WERI-Rb-1 (cell line): ENCODE measurements at regions not wholly inside any gene's neighbourhood (a gene's known extent, or its start where the extent isn't known, plus 50 kb on each side); places are given as distances from the start of the nearest gene placed in this dataset.

Experiments
- DNase-seq: peaks from one replicate; pipeline ENCODE4 v3.0.0-alpha.2; 2020
- H3K27ac ChIP-seq: fragments of 250-450 bp; sonication (Bioruptor Pico); 2 replicates; pipeline ENCODE4 v1.5.1; 2020; ENCODE audit warnings: mild to moderate bottlenecking, moderate library complexity
- H3K27me3 ChIP-seq: fragments of 250-450 bp; sonication (Bioruptor Pico); 2 replicates; pipeline ENCODE4 v1.5.1; 2021; ENCODE audit warnings: mild to moderate bottlenecking, low read depth, moderate library complexity; ENCODE audit not compliant: insufficient read depth, severe bottlenecking
- H3K36me3 ChIP-seq: fragments of 250-450 bp; sonication (Bioruptor Pico); 2 replicates; pipeline ENCODE4 v1.5.1; 2020; ENCODE audit warnings: mild to moderate bottlenecking, moderate library complexity
- H3K4me3 ChIP-seq: 2 replicates; pipeline ENCODE4 v1.5.1; 2011; ENCODE audit warnings: low read depth, mild to moderate bottlenecking, control low read depth, low read length
- H3K9me3 ChIP-seq: fragments of 250-450 bp; sonication (Bioruptor Pico); 2 replicates; pipeline ENCODE4 v1.5.1; 2021; ENCODE audit warnings: mild to moderate bottlenecking, moderate library complexity; ENCODE audit not compliant: severe bottlenecking
- CTCF ChIP-seq: IDR thresholded peaks from 2 replicates; pipeline ENCODE4 v1.5.1; 2011; ENCODE audit warnings: low read depth, mild to moderate bottlenecking, control low read depth, inconsistent platforms, low read length

GRCh38 chr5:107803728-107804127, 133.0 kb upstream of the EFNA5 start:
- H3K4me3 ChIP-seq: no peak overlapping the region
- DNase-seq: no peak
- H3K36me3 ChIP-seq: no peaks in the 10 kb centered on the region
- no peak for TF ChIP-seq CTCF
- H3K9me3 ChIP-seq: no peaks in the 10 kb centered on the region
- H3K27me3 ChIP-seq: no peaks in the 10 kb centered on the region
- H3K27ac ChIP-seq: no peak overlapping the region

GRCh38 chr5:107801061-107801460, 130.3 kb upstream of the EFNA5 start:
- DNase-seq: no peak
- Histone ChIP-seq H3K27me3 (no peaks in the 10 kb centered on the region), H3K36me3 (no peaks in the 10 kb centered on the region), H3K4me3 (no peak overlapping the region), H3K27ac (no peak overlapping the region), H3K9me3 (no peaks in the 10 kb centered on the region)
- TF ChIP-seq CTCF: no peak

GRCh38 chr5:107799306-107799705, 128.6 kb upstream of the EFNA5 start:
- H3K27ac ChIP-seq: no peak overlapping the region
- no peaks in the 10 kb centered on the region for H3K36me3 ChIP-seq
- TF ChIP-seq CTCF: no peak
- no peak for DNase-seq
- H3K9me3 ChIP-seq: no peaks in the 10 kb centered on the region
- no peaks in the 10 kb centered on the region for H3K27me3 ChIP-seq
- H3K4me3 ChIP-seq: no peak overlapping the region

- Histone ChIP-seq H3K9me3 (no peaks in the 10 kb centered on the region), H3K4me3 (no peak overlapping the region), H3K36me3 (no peaks in the 10 kb centered on the region), H3K27me3 (no peaks in the 10 kb centered on the region), H3K27ac (no peak overlapping the region)
- DNase-seq: no peak
- TF ChIP-seq CTCF: no peak
Observed at GRCh38 chr5:107796797-107797196, 126.1 kb upstream of the EFNA5 start.

GRCh38 chr5:107794741-107795140, 124.0 kb upstream of the EFNA5 start:
- DNase-seq: no peak
- Histone ChIP-seq H3K4me3 (no peak overlapping the region), H3K36me3 (no peaks in the 10 kb centered on the region), H3K27me3 (no peaks in the 10 kb centered on the region), H3K27ac (no peak overlapping the region), H3K9me3 (no peaks in the 10 kb centered on the region)
- no peak for TF ChIP-seq CTCF

GRCh38 chr5:107792940-107793339, 122.2 kb upstream of the EFNA5 start:
- no peaks in the 10 kb centered on the region for H3K9me3 ChIP-seq
- H3K27ac ChIP-seq: no peak overlapping the region
- no peak for TF ChIP-seq CTCF
- H3K4me3 ChIP-seq: no peak overlapping the region
- no peak for DNase-seq
- no peaks in the 10 kb centered on the region for H3K36me3 ChIP-seq
- no peaks in the 10 kb centered on the region for H3K27me3 ChIP-seq
